HG03139 (cell line): ENCODE measurements at regions not wholly inside any gene's neighbourhood (a gene's known extent, or its start where the extent isn't known, plus 50 kb on each side); places are given as distances from the start of the nearest gene placed in this dataset.
"Not testable (repeated sequence)": the region's sequence is repeated elsewhere in the genome, so short reads cannot be mapped to it uniquely, and the experiment has no call there.

Experiments
- ATAC-seq: cut with Tn5 transposase; IDR thresholded peaks from one replicate; pipeline ENCODE4 v1.9.1; 2021; ENCODE audit not compliant: unreplicated experiment

DNA sequence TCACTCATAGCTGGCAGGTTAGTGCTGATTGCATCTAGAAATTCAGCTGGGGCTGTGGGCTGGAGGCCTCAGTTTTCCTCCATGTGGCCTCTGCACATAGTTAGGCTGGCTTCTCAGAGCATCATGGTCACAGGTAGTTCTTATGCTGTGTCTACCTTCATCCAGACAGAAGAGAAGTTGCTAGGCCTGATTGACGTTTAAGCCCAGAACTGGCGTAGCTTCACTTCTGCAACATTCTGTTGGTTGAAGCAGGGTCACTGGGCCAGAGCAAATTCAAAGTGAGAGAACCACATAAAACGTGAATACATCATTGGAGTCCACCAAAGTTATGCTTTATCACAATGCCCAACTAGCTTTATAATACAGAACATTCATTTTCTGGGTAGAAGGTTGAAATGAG lies 116.0 kb downstream of the SPP2 start:
- no peak for ATAC-seq

DNA sequence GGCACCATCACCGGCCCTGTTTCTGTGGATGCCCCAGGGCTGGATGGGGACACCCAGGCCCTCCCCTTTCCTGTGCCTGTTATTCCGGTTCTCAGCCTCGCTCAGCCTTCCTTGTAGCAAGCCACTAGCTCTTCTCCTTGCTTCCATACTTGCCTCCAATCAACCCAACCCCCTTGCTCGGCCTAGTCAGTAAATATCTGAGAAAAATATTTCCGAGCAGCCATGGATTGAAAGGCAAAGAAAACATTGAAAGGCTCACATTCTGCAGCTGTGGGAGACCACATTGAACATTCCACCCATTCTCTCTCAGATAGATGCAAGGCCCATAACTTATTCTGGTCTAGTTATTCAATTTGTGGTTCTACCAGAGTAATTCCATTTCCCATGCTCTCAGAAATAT lies 114.9 kb downstream of the SPP2 start:
- no peak for ATAC-seq

DNA sequence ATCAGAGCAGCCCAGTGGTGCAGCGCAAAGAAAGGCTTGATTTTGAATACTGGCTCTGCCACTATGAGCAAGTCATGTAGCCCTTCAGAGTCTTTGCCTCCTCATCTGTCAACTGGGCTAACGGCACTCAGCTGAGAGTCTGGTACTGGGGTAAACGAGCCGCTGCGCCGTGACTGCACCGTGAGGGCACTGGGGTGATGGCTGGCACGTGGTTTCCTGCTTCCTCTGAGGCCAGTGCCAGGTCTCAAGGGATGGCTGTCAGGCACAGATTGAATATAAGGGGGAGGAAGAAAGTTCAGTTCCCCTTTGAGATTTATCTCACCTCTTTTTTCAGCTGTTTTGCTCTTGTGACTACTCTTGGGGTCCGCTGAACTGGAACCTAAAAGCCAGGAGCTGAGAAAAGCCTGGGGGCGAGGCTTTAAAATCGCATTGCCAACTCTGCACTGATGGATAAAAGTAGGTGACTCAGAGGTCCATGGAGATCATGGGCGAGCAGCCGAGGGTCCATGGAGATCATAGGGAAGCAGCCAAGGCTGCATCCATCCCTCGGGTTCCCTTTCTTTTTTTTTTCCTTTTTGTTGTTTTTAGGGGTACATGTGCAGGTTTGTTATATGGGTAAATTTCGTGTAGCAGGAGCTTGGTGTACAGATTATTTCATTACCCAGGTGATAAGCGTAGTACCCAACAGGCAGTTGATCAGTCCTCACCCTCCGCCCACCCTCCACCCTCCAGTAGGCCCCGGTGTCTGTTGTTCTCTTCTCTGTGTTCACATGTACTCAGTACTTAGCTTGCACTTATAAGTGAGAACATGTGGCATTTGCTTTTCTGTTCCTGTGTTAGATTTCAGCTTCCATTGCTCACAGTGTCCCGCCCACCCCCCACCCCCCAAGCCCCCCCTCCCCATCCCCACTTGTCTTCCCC lies 114.3 kb downstream of the SPP2 start:
- ATAC-seq, result no peak

DNA sequence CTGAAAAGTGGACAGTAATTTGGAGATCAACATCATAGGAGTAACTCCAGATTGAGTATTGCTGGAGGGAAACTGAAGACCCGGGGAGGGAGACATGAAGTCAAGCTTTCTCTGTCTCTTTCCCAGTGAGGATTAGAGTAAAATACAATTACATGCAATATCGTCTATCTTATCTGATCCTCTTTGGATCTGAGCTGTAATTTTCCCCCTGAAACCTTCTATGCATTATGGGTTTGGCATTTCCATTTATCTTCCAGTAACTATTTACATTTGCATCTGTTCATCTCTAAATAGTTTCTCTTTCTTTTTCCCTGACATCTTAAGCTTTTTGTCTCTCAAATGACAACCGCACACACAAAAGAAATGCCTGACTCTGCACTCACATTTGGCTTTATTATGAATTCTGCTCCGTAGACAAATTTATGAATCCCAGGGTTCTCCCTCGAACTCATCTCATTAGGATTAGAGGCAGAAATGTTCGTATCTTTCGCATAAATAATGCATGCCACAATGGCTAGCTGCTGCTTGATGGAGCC lies 113.1 kb downstream of the SPP2 start:
- ATAC-seq, result no peak

DNA sequence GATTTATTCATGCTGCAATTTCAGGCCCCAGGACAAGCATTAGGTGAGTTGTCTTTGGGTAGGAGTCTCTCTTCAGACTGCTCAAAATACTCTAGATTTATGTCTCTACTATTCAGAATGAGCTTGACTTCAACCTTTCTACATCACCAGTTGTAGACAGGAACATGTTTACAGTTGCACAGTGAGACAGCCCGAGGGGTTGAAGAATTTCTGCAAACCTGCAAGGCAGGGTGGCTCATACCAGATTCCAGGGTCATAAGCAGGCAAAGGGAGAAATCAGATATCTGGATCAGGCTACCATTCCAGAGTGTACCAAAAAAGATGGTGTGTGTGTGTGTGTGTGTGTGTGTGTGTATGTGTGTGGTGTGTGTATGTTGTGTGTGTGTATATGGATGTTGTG lies 112.4 kb downstream of the SPP2 start:
- ATAC-seq, result no peak

DNA sequence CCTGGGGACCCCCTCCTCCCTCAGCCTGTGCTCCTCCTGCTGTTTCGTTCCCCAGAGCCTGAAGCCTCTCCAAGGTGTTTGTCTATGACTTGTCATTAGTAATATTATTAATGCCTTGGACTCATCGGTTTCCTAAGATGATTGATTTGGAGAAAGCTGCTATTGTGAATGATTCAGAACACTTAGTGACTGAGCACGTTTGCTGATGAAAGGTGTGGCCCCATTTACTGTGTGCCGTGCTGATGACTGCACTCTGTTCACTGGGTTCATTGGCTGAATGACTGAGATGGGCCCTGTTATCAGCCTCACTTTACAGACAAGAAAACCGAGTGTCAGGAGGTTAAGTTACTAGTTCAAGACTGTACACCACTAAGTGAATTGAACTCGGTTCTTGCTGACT lies 111.4 kb downstream of the SPP2 start:
- ATAC-seq, result no peak

DNA sequence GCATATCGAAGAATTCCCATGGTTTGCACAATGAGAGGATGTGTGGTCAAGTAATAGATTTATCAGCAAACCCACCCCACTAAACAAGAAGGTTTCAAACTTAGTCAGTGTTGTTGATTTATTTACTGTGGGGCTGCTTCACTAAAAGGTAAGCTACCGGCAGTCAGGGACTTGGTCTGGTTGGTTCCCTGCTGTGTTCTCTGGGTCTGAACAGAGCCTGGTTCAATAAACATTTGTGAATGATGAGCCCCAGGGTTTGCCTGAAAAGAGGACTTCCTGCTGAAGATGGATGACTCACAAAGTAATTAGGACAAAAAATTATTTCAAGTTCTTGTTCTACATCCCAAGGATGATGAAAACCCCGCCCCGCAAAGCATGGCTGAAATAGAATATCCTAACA lies 108.3 kb downstream of the SPP2 start:
- ATAC-seq, result no peak

DNA sequence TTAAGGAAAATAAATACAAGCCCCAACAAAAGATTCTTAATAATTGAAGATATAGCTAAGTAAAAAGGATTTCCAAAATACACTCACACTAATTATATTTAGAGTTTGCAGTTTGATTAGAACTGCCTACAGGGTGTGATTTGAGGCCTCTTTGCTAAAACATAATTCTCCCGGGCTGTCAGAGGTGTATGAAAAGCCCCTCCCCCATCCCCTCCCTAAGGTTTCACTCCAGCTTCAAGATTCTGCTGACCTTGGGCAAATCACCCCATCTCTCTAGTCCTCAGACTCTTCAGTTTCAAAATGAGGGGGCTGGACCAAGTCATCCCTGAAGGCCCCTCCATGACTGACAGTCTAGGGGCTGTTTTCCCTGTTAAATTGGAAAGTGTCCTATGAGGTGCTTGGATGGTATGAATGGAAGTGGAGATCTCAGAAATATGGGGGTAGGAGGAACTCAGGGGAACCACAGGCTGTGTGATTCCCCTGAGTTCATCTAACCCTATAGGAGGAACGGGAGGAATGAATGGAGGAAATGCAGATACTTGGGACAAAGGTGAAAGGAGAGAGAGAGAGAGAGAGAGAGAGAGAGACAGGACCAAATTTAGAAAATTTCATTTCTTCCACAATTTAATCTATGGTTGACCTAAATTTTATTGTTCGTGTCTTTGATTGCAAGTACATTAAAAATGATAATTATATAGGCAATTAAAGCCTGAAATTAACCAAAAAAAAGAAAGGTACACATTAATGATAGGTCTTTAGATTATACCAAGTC lies 107.5 kb downstream of the SPP2 start:
- ATAC-seq, result no peak

DNA sequence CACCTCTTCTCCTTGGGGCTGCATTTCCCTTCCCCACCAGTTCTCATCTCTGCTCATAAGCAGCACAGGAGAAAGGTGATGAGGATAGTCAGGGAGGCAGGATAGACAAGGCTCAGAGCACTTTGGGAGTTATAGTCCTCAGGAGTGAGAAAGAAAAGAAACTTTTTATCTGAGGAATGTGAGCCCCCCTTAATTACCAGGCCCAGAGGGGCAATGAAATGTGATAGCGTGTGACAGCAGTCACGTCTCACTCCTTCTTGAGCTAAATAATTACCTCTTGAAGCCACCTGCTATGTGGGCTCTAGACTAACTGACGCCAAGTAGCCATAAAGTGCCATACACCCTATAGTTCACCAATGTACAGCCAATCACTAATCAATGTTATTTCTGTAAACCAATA lies 105.8 kb downstream of the SPP2 start:
- ATAC-seq, result no peak

DNA sequence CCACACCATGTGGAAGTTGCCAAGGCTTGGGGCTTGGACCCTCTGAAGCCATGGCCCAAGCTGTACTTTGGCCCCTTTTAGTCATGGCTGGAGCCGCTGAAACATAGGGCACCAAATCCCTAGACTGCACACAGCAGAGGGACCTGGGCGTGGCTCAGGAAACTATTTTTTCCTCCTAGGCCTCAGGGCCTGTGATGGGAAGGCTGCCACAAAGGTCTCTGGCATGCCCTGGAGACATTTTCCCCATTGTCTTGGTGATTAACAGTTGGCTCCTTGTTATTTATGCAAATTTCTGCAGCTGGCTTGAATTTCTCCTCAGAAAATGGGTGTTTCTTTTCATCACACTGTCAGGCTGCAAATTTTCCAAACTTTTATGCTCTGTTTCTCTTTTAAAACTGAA lies 102.3 kb downstream of the SPP2 start:
- not testable (repeated sequence) for ATAC-seq

DNA sequence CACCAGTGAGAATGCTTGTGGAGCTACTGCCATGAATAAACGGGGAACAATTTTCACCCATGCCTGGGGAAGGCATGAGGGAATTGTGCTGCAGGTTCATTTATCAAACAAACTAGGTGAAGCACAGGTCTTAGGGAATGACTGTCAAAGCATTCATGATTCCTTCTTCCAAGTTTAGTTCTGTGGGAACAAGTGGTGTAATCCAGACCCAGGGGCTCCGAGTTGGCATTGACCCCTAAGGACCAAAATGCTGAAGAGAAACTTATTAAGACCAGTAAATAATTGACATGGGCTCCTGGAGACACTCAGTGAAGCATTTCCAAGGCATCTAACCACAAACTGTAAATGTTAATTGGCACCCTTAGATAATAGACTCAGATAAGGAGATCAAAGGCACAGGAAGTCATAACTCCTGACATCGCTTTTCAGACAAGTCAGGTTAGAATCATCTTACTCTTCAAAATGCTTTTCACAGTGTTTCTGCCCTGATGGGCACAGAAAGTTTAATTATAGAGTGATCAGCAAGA lies 96.9 kb downstream of the SPP2 start:
- ATAC-seq, result no peak

DNA sequence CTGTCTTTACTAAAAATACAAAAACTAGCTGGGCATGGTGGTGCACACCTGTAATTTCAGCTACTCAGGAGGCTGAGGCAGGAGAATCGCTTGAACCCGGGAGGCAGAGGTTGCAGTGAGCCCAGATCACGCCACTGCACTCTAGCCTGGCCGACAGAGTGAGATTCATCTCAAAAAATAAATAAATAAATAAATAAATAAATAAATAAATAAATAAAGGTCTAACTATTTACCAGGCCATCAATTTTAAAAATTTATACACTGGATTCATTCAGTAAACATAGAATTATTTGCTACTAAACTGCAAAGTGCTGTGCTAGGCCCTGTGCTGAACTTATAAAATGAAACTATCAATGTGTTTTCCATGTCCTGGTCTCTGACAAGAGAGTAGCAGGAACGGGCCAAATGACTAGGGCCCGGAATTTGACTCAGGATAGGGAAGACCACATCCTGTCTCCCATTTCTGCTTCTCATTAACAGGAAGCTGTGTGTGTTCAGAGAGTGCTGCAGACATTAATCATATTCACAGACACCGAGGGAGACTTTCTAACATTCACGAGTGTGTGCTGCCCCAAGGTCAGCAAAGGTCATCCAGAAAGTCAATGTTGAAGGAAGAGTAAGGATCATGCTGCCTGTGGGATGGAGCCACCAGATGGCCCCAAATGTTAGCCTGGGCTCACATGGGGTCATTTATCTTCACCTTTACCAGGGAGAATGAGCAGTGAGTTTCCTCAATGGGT lies 95.8 kb downstream of the SPP2 start:
- no peak for ATAC-seq

DNA sequence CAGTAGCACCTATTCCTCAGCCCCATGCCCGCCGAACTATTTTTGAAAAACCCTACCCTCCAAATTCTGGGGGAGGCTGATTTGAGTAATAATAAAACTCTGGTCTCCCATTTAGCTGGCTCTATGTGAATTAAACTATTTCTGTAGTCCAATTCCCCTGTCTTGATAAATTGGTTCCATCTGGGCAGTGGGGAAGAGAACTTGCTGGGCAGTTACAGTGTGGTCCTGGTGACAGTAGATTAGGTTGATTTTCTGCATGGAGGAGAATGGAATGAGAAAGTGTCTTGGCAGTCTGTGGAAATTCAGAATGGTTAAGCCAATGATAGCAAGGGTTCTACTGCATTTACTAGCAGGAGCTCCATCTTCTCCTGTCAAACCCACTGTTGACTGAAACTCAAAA lies 95.0 kb downstream of the SPP2 start:
- no peak for ATAC-seq

DNA sequence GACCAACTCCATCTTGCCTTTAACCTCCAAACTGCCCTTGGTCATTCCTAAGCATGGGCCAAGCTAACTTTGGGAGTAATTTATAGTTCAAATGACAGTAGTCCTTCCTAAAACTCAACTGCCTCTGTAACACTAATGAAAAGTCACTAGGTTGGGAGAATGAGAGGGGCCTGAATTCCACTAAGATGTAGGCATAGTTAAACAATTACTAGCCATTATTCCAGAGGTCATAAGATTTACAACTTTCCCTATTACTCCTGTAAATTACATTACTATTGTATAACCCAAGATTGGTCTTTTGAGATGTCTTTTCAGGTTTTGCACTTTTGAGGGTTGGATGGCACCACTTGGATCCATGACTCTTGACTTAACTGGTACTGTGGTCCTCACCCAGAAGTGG lies 94.6 kb downstream of the SPP2 start:
- ATAC-seq, result no peak

DNA sequence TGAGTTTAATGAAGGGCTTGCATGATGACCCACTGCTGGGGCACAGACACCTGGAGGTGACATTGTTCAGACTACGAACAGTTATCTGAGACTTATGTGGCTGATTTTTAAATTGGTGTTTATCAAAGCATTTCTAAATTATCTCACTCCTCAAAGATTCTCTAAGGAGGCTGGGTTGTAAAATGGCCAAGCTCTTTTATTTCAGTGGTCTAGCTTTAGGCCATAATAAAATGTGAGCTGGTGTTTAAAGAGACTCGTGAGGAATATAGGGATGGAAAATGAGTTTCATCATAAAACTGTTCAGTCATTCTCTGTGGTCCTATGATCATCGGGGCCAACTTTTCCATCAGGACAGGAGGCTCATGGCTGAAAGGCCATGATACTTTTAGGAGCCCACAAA lies 93.4 kb downstream of the SPP2 start:
- no peak for ATAC-seq

DNA sequence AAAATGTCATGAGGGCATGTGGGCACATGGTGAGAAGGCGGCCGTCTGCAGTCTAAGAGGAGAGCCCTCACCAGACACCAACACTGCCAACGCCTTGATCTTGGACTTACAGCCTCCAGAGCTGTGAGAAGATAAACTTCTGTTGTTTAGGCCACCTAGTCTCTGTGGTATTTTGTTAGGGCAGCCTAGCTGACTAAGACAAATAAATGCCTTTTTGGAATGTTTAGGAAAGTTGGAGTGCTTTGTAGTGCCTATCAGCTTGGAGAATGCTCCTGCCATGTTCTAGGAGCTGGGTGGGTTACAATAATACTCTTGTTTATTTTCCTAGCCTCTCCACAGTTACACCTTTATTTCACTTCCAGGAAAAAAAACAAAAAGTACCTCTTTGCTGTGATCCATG lies 92.0 kb downstream of the SPP2 start:
- ATAC-seq, result no peak

DNA sequence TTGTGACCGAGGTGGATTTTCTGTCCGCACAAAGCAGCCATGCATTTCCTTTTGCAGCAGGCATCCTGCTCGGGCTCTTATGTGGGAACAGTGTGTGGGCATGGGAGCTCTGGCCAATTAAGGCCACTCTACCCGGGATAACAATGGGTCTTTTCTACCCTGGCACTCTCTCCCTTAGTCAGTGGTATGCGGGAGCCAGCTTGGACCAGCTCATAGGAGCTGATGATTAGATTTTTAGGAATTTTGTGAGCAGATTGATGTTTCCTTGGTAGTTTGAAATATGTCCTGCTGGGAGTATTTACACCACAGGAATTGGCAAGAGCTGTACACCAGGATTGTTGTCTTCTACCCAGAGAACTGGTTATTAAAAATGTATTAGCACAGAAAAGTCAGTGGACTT lies 89.3 kb downstream of the SPP2 start:
- no peak for ATAC-seq

DNA sequence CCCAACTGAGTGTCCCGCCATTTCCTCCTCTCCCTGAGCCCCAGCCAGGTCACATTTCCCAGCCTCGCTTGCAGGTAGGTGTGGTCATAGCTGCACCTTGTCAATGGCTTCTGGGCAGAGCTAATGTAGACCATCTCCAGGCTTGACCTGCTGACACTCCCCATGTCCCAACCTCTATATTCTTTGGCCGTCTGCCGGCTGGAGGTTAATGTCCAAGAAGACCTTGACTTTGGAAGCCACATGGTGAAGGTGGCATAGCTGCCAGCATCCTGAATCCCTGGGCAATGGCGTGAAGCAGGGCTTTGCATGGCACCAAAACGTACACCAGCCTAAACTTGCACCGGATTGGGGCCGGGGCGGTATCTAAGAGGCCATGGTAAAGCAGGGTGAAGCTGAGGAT lies 88.3 kb downstream of the SPP2 start:
- no peak for ATAC-seq

DNA sequence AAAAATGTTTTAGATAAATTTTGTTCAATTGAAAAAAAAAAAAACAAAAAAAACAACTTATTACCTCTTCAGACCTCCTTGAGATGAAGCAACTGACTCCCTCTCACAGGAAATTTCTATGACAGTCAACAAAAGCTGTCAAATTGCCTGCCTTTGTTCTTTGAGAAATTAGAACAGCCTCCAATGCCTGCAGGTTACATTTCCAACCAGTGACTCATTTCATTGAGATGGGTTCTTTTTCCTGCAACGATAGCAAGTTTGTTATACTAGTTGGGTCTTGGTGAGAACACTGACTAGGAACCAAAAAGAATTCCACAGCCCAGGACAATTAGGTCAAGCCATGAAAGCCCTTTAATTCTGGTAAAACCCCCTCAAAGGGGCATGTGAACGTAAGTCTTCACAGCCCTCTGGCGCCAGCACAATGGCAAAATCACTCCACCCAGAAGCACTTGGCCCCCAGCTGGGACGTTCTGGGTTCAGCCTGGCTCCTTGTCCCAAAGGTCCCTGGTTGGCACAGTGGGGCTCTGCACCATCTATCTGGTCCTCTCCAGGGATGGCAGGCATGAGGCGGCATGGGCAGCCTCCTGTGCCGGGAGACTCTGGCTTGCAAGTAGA lies 87.0 kb downstream of the SPP2 start:
- no peak for ATAC-seq

DNA sequence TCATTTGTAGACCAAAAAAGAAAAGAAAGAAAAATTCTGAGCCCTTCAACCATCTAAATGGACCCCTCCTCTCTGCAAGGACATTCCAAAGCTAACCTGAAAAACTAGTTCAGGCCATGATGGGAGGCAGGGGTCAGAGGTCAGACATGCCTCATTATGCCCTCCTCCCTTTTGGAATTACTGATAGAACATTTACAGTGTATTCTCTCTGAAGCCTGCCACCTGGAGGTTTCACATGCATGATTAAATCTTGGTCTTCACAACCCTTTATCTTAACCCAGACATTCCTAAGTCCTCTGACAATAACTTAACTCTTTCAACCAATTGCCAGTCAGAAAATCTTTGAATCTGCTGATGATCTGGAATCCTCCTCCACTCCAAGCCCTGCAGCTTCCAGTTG lies 86.0 kb downstream of the SPP2 start:
- no peak for ATAC-seq

DNA sequence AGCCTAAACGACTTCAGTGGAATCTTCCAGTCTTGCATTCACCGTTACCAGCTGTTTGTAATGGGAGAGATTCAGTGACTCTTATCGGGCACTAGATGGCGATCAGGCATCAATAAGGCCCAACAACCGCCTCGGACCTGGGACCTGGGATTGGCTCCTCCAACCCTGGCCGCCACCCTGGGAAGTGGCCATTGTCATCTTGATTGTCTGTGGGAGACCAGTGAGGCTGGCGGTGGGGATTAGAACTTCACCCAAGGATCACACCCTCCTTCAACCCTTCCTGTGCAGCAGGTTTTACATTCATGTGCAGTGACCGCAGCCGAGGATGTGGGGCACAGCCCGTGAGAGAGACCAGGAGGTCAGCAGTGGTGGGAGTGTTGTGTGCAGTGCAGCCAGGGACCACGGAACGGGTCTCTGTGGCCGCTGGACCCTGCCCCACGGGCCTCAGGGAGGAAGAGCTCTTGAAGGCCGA lies 85.3 kb downstream of the SPP2 start:
- no peak for ATAC-seq
